Vagina (tissue), 2 donors: ENCODE measurements at regions not wholly inside any gene's neighbourhood (a gene's known extent, or its start where the extent isn't known, plus 50 kb on each side); places are given as distances from the start of the nearest gene placed in this dataset.

ENCODE experiments used
- CTCF ChIP-seq, 3 experiments: fragments of 450-650 bp in 2 of 3; fragments of 200-600 bp in 1 of 3; sonication (generic) in 1 of 3; IDR thresholded peaks; one replicate each; pipeline ENCODE4 v1.5.1; 2017 to 2019; ENCODE audit warnings: antibody characterized with exemption in 3 of 3, mild to moderate bottlenecking in 2 of 3, moderate library complexity in 2 of 3
- POLR2A ChIP-seq, 2 donors: fragments of 450-650 bp; IDR thresholded peaks; one replicate each; pipeline ENCODE4 v1.6.1; 2017; ENCODE audit warnings: antibody characterized with exemption in 2 of 2, mild to moderate bottlenecking in 2 of 2, moderate library complexity in 2 of 2

- TF ChIP-seq CTCF (IDR thresholded peaks at IDR 0.05) (no peak), POLR2A (IDR thresholded peaks at IDR 0.05) (no peak)
Observed at GRCh38 chr2:63789338-63790020, 52.2 kb upstream of the UGP2 start.
